Tibial artery (tissue), 4 donors: ENCODE measurements at regions not wholly inside any gene's neighbourhood (a gene's known extent, or its start where the extent isn't known, plus 50 kb on each side); places are given as distances from the start of the nearest gene placed in this dataset.

Experiments
- DNase-seq, 2 donors: peaks; one replicate each; pipeline ENCODE4 v3.0.0-alpha.2; 2019
- H3K27ac ChIP-seq, 2 donors: fragments of 200-600 bp; sonication (generic) in 1 of 2; 1 replicate in 1 of 2; 2 replicates in 1 of 2; pipeline ENCODE4 v1.5.1; 2018 to 2019; ENCODE audit warnings: mild to moderate bottlenecking in 1 of 2
- H3K27me3 ChIP-seq, 2 donors: fragments of 200-600 bp; sonication (generic) in 1 of 2; one replicate each; pipeline versions ENCODE4 v1.5.1 to v1.6.0; 2016 to 2019
- H3K36me3 ChIP-seq, 3 donors: fragments of 200-600 bp; sonication (generic) in 2 of 3; one replicate each; pipeline ENCODE4 v1.5.1; 2016 to 2019; ENCODE audit warnings: mild to moderate bottlenecking in 2 of 3
- H3K4me1 ChIP-seq, 4 donors: fragments of 200-600 bp; sonication (generic) in 2 of 4; 1 replicate in 3 of 4; 2 replicates in 1 of 4; pipeline ENCODE4 v1.5.1; 2016 to 2019
- H3K4me3 ChIP-seq, 2 donors: fragments of 200-600 bp; sonication (generic) in 1 of 2; 1 replicate in 1 of 2; 2 replicates in 1 of 2; pipeline ENCODE4 v1.5.1; 2018 to 2019; ENCODE audit warnings: mild to moderate bottlenecking in 2 of 2
- H3K9me3 ChIP-seq, 3 donors: fragments of 200-600 bp; sonication (generic) in 1 of 3; one replicate each; pipeline ENCODE4 v1.5.1; 2016 to 2019
- intact Hi-C: fragments of 100-400 bp; cut with DNase I; formaldehyde crosslinking; loops from one replicate; pipeline ENCODE4 v1.15.0; 2023; ENCODE audit warnings: low total_unique reads
- TF ChIP-seq, protein P1 (sequence below), 2 experiments: fragments of 200-600 bp in 1 of 2; fragments of 450-650 bp in 1 of 2; IDR thresholded peaks; one replicate each; pipeline ENCODE4 v1.5.1; 2017 to 2019; ENCODE audit warnings: antibody characterized with exemption in 2 of 2, mild to moderate bottlenecking in 1 of 2, moderate library complexity in 1 of 2

GRCh38 chr18:33812186-33812585, 234.2 kb downstream of the ASXL3 start:
- no peak overlapping the region for H3K27ac ChIP-seq
- H3K36me3 ChIP-seq: no peaks in the 10 kb centered on the region
- no peak overlapping the region for H3K4me3 ChIP-seq
- intact Hi-C loops: no loop called here
- no peaks in the 10 kb centered on the region for H3K9me3 ChIP-seq
- no peaks in the 10 kb centered on the region for H3K27me3 ChIP-seq
- TF ChIP-seq, protein P1, sequence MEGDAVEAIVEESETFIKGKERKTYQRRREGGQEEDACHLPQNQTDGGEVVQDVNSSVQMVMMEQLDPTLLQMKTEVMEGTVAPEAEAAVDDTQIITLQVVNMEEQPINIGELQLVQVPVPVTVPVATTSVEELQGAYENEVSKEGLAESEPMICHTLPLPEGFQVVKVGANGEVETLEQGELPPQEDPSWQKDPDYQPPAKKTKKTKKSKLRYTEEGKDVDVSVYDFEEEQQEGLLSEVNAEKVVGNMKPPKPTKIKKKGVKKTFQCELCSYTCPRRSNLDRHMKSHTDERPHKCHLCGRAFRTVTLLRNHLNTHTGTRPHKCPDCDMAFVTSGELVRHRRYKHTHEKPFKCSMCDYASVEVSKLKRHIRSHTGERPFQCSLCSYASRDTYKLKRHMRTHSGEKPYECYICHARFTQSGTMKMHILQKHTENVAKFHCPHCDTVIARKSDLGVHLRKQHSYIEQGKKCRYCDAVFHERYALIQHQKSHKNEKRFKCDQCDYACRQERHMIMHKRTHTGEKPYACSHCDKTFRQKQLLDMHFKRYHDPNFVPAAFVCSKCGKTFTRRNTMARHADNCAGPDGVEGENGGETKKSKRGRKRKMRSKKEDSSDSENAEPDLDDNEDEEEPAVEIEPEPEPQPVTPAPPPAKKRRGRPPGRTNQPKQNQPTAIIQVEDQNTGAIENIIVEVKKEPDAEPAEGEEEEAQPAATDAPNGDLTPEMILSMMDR (IDR thresholded peaks at IDR 0.05): no peak
- DNase-seq: no peak
- H3K4me1 ChIP-seq: no peaks in the 10 kb centered on the region

- no peaks in the 10 kb centered on the region for H3K27me3 ChIP-seq
- no peak overlapping the region for H3K4me3 ChIP-seq
- no peak overlapping the region for H3K27ac ChIP-seq
- intact Hi-C loops: no loop called here
- no peaks in the 10 kb centered on the region for H3K9me3 ChIP-seq
- TF ChIP-seq, protein P1 (IDR thresholded peaks at IDR 0.05): no peak
- no peaks in the 10 kb centered on the region for H3K36me3 ChIP-seq
- no peak for DNase-seq
- H3K4me1 ChIP-seq: no peaks in the 10 kb centered on the region
Observed at GRCh38 chr18:33805592-33805991, 227.6 kb downstream of the ASXL3 start.

DNA sequence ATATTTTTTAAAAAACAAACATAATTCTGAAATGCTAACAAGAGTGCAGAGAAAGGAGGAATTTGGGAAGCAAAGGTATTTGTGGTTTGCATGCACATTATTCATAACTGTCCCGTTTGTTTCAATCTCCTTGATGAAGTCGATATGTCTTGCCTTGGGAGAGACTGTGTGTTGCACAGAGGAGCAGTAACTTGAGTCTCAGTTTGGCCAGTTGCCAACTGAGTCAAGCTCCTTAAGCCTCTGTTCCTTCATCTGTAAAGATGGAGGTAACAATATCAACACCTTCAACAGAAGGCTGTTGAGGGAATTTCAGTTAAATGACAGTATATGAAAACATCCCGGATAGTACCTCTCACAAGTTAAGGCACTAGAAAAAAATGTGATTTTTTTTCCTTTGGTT, 226.2 kb downstream of the ASXL3 start:
- Histone ChIP-seq H3K27ac (no peak overlapping the region), H3K4me1 (no peaks in the 10 kb centered on the region), H3K27me3 (no peaks in the 10 kb centered on the region), H3K9me3 (no peaks in the 10 kb centered on the region), H3K36me3 (no peaks in the 10 kb centered on the region), H3K4me3 (no peak overlapping the region)
- intact Hi-C loops: no loop called here
- TF ChIP-seq, protein P1 (IDR thresholded peaks at IDR 0.05): no peak
- DNase-seq: no peak

DNA sequence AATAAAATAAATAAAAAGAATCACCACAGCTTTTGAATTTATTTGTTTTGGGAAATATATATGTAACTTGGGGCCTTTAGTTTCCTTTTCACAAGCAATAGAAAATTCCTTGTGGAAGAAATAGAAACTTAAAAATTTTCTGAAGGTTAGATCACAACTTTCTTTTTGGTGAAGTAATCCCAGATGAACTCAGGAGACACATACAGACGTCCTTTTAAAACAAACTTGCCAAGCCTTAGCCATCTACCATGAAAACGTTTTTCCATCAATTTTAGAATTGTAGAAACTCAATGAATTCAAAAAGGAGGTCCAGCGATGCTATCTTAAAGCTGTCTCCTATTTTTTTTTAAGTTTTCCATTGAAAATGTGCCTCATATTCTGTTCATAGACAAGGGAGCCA, 225.6 kb downstream of the ASXL3 start:
- intact Hi-C loops: no loop called here
- Histone ChIP-seq H3K4me3 (no peak overlapping the region), H3K27me3 (no peaks in the 10 kb centered on the region), H3K36me3 (no peaks in the 10 kb centered on the region), H3K4me1 (no peaks in the 10 kb centered on the region), H3K27ac (no peak overlapping the region), H3K9me3 (no peaks in the 10 kb centered on the region)
- TF ChIP-seq, protein P1 (IDR thresholded peaks at IDR 0.05): no peak
- DNase-seq: no peak

DNA sequence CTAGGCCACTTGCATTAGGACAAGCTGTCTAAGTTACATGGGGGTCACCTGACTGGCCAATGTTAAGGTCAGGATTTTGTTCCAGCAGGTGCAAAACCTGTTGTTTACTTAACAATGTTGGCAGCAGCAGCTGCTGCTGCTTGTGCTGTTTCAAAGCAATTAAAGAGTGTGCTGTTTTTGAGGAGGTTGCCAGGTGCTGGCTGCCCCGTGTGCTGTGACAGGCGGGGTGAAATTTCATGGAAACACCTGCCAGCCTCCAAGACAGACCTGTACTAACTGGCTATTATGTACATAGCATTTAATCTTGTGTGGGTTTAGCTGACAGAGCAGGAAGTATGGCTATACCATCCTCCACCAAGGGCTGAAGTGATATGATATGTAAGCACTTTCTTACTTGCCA, 224.9 kb downstream of the ASXL3 start:
- no peak overlapping the region for H3K27ac ChIP-seq
- no peaks in the 10 kb centered on the region for H3K4me1 ChIP-seq
- H3K36me3 ChIP-seq: no peaks in the 10 kb centered on the region
- intact Hi-C loops: no loop called here
- DNase-seq: no peak
- TF ChIP-seq, protein P1 (IDR thresholded peaks at IDR 0.05): no peak
- no peak overlapping the region for H3K4me3 ChIP-seq
- no peaks in the 10 kb centered on the region for H3K9me3 ChIP-seq
- no peaks in the 10 kb centered on the region for H3K27me3 ChIP-seq
